Amniotic stem cell (primary cell): ENCODE measurements at regions not wholly inside any gene's neighbourhood (a gene's known extent, or its start where the extent isn't known, plus 50 kb on each side); places are given as distances from the start of the nearest gene placed in this dataset.
A peak's percentile ranks its signal among the peaks of the same experiment; 100 is the strongest.
"Not testable (repeated sequence)": the region's sequence is repeated elsewhere in the genome, so short reads cannot be mapped to it uniquely, and the experiment has no call there.

Experiments used
- DNase-seq: peaks from one replicate; lab custom pipeline; 2025; lab: John Stamatoyannopoulos, UW

GRCh38 chr10:124164264-124164663, 70.9 kb upstream of the CHST15 start:
- DNase-seq: no peak

DNA sequence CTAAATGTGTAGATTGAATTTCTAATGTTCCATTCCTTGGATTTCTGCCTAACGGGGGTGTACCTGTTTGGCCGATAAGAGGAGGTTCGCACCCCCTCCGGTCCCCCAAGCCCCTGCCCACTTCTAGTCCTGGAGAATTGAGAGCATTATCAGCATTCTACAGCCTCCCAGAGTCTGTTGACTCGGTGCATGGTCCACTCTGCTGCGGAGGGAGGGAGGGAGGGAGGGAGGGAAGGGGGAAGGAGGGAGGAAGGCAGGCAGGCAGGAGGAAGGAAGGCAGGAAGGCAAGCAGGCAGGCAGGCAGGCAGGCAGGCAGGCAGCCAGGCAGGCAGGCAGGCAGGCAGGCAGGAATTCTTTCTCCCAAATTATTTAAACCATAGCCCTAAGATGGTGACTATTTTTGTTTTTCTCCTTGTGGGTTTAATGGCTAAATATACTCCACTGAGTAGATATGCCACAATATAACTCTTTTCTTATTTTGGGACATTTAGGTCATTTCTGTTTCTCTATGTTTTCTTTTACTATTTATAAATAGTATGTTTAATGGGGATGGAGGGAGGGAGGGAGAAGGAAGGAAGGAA, 69.5 kb upstream of the CHST15 start:
- no peak for DNase-seq

DNA sequence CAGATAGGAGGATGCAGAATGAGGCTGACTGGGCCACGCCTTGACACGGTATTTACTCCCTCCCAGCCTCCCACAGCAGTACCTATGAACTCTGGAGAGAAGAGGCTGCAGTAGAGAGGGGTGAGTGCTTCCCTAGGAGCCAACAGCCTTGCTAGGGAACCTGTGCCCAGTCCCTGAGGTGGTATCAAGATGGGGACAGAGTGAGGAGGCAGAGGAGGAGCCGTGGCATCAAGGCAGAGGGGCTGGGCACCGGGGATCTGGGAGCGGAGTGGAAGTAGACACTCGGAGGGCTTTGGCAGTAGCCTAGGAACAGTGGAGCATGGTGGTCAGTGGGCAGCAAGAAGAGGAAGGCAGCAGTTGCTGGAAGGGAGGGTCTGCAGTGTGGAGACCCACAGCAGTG, 68.7 kb upstream of the CHST15 start:
- DNase-seq: no peak

DNA sequence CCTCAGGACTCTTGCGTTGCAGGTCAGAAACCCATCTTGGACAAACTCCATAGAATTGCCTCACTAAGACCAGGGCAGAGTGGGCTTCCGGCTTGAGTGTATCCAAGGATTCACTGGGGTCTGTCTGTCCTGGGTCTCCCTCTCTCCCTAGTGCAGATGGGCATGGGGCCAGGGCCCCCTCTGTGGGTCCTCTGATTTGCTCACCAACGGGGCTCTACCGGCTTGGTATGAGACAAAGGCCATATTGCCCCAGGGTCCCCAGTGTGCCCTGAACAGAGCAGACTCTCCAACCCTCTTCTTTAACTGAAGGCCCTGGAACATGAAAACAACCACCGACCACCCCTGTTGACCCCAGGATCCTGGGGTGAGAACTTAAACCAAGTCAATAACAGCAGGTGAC, 68.2 kb upstream of the CHST15 start:
- DNase-seq: no peak

DNA sequence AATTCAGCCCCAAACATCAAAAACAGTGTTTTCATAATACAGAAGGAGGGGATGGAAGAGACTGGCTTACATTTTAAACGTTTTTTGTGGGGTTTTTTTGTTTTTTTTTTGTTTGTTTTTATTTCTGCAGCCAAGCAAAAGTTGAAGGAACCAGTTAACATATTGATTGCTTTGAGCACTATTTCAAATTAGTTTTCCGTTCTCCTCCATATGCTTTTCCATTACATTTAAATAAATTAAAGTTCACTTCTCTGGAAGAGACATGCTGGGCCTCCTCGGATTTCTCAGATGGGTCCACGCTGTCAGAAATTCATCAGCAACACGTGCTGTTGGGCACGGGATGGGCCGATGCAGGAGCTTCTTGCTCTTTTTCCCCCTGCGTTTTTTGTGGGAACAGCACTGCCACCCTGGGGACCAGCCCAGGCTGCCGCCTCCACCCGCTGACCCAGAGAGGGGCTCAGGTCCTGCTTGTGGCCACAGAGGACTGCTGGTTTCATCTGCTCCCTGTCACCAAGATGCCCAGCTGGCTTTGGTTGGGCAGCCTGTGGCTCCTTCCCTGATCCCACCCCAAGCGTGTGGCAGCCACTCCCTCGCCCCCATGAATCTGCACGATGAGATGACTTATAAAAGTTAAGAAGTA, 67.7 kb upstream of the CHST15 start:
- DNase-seq: no peak

DNA sequence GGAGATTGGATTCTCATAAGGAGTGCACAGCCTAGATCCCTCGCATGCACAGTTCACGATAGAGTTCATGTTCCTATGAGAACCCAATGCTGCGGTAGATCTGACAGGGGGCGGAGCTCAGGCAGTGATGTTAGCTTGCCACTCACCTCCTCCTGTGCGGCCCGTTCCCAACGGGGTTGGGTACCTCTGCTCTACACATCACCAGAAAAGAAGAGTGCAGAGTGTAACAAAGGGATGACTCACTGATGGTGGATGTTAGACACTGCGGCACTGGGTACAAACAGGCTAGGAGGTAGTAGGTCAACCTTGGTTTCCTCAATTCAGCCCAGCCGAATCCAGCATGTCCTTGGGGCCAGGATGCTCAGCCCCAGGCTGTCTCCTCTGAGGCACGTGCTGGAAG, 66.8 kb upstream of the CHST15 start:
- DNase-seq: no peak

- no peak for DNase-seq
These were observed 65.8 kb upstream of the CHST15 start for GRCh38 chr10:124159153-124159552.

DNA sequence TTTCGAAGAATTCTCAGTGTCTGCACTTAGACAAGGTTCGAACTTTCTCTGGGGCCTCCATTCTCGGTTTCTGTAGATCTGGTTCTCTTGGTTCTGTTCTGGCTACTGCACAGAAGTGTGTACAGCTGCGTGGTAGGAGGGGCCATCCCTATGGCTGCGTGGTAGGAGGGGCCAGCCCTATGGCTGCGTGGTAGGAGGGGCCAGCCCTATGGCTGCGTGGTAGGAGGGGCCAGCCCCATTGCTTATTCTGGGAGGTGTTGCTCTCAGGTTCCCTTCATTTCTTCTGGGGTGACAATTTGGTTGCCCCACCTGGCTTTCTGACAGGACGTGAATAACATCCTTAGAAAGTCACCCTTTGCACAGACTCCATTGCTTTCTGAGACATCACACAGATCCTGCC, 65.2 kb upstream of the CHST15 start:
- DNase-seq: no peak

GRCh38 chr10:124157271-124157681, 63.9 kb upstream of the CHST15 start:
- no peak for DNase-seq

- no peak for DNase-seq
These were observed 63.3 kb upstream of the CHST15 start for GRCh38 chr10:124156524-124157260.

- no peak for DNase-seq
These were observed 62.5 kb upstream of the CHST15 start for GRCh38 chr10:124155781-124156435.

- DNase-seq: peak; percentile 75
These were observed 59.8 kb upstream of the CHST15 start for GRCh38 chr10:124153023-124153826.

- DNase-seq: peak; percentile 68
These were observed 59.0 kb upstream of the CHST15 start for GRCh38 chr10:124152139-124153022.

GRCh38 chr10:124151466-124152095, 58.2 kb upstream of the CHST15 start:
- DNase-seq: no peak

- DNase-seq: no peak
These were observed 57.5 kb upstream of the CHST15 start for GRCh38 chr10:124150807-124151417.

- DNase-seq: no peak
These were observed 56.9 kb upstream of the CHST15 start for GRCh38 chr10:124150189-124150806.

DNA sequence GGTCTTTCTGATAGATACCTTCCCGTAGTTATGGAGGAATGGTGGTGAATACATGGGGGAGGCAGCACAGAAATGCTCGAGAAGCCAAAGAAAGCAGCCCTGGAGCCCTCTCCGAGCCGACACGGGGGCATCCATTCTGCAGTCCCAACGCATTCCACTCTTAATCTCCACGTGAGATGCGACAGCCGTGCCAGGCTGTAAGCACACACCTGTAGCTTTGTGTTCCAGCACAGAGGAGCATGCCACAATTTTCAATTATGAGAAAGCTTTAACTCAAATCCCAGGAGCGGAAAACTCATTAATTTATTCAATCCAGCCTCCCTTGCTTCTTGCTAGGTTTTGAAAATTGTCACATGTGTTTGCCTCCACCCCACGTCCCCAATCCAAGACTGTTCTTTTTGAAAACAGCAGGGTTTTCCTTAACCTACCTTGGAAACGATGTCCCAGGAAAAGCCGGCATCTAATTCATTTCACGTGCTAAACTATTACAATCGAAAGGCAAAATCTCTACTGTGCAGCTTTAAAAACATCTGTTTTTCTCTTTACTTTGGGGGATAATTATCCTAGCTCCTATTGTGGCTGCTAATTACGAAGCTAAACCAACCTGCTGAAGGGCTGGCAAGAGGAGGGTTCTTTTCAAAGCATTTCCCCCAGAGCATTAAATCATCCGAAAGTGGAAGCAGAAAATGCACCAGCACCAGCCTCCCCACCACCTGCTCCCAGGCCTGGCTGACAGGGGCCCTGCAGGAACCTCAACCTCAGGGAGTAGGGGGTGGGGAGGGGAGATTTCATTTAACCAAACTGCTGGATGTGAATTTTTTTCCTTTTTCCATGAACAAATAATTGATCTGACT, 56.0 kb upstream of the CHST15 start:
- no peak for DNase-seq

- not testable (repeated sequence) for DNase-seq
These were observed 55.3 kb upstream of the CHST15 start for GRCh38 chr10:124148509-124149188.
